Psoas muscle (tissue), 7 donors: ENCODE measurements at regions not wholly inside any gene's neighbourhood (a gene's known extent, or its start where the extent isn't known, plus 50 kb on each side); places are given as distances from the start of the nearest gene placed in this dataset.

Experiments
- ATAC-seq, 4 donors: fragments of 200-7000 bp; cut with Tn5 transposase; one replicate each; pipeline ENCODE4 v1.9.1; 2020; ENCODE audit warnings: moderate library complexity in 3 of 4, mild to moderate bottlenecking in 2 of 4
- DNase-seq, 2 donors: peaks; one replicate each; pipeline ENCODE4 v3.0.0-alpha.2; 2020
- H3K27ac ChIP-seq: fragments of 200-600 bp; one replicate; pipeline ENCODE4 v1.8.0; 2022
- H3K27me3 ChIP-seq, 3 donors: fragments of 200-600 bp in 1 of 3; one replicate each; pipeline versions ENCODE4 v1.6.1 to v1.8.0; 2013 to 2022; ENCODE audit warnings: low read length in 2 of 3, mild to moderate bottlenecking in 2 of 3, moderate library complexity in 1 of 3; ENCODE audit not compliant: insufficient read depth in 3 of 3
- H3K36me3 ChIP-seq, 2 donors: fragments of 200-600 bp in 1 of 2; one replicate each; pipeline versions ENCODE4 v1.6.1 to v1.8.0; 2013 to 2022; ENCODE audit warnings: low read depth in 1 of 2, mild to moderate bottlenecking in 1 of 2, moderate library complexity in 1 of 2; ENCODE audit not compliant: insufficient read depth in 1 of 2
- H3K4me1 ChIP-seq: fragments of 200-600 bp; one replicate; pipeline ENCODE4 v1.8.0; 2022
- H3K4me3 ChIP-seq: fragments of 200-600 bp; one replicate; pipeline ENCODE4 v1.8.0; 2022; ENCODE audit warnings: mild to moderate bottlenecking
- H3K9me3 ChIP-seq: fragments of 200-600 bp; one replicate; pipeline ENCODE4 v1.8.0; 2022
- WGBS, 3 donors: extraction: QIAGEN DNeasy Blood & Tissue Kit; methylation state at CpG; one replicate each; pipeline versions ENCODE4 v1.1.6 to v1.1.7; 2013; 5-methylcytosine and 5-hydroxymethylcytosine counted together
- intact Hi-C, 2 donors: fragments of 100-400 bp; cut with DNase I; formaldehyde crosslinking; loops; one replicate each; pipeline versions ENCODE4 v1.11.0 to v1.14.2; 2022
- TF ChIP-seq, protein P1 (sequence below): fragments of 200-600 bp; IDR thresholded peaks from one replicate; pipeline ENCODE4 v1.8.0; 2022; ENCODE audit warnings: antibody characterized with exemption
- donor health status: healthy with polysubstance abuse.
- donor health status: DM: no; HTN: no; CAD: no; lungs with moderate emphysema.
- donor health status: Bipolar disorder and iron deficiency.
- donor health status: healthy.
- donor health status: DM: yes; HTN: yes; CAD: no.
- donor health status: DM: no; HTN: no; CAD: no.
- donor health status: DM: yes; HTN: yes; CAD: no.

DNA sequence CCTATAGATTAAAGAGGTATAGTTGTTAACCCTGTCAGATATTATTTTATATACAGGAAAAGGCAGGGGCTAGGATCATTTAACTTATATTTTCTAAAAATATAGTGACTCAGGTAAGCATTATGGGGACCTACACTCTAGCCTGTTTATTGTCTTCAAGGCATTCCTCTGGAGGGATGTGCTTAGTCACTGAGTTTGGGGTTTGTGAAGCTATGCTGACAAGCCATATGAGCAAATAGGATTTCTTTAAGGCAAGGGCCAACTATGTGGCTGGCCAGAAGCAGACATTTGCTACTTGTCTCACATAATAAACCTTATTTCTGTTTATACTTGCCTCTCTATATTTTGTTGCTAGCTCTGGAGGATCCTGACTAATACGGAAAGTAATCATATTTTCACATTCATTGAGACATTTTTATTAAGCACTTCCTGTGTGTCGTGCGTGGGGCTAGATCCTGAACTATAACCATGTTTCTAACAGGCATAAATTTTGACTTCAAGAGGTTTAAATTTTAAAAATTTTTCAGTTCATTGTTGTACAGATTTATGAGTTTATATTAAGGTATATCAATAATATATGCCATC is 153.4 kb downstream of the OTOL1 start:
- no peaks in the 10 kb centered on the region for H3K9me3 ChIP-seq
- no peak overlapping the region for H3K4me3 ChIP-seq
- no peaks in the 10 kb centered on the region for H3K27me3 ChIP-seq
- no peak for ATAC-seq
- no peaks in the 10 kb centered on the region for H3K4me1 ChIP-seq
- H3K36me3 ChIP-seq, result no peaks in the 10 kb centered on the region
- TF ChIP-seq, protein P1, sequence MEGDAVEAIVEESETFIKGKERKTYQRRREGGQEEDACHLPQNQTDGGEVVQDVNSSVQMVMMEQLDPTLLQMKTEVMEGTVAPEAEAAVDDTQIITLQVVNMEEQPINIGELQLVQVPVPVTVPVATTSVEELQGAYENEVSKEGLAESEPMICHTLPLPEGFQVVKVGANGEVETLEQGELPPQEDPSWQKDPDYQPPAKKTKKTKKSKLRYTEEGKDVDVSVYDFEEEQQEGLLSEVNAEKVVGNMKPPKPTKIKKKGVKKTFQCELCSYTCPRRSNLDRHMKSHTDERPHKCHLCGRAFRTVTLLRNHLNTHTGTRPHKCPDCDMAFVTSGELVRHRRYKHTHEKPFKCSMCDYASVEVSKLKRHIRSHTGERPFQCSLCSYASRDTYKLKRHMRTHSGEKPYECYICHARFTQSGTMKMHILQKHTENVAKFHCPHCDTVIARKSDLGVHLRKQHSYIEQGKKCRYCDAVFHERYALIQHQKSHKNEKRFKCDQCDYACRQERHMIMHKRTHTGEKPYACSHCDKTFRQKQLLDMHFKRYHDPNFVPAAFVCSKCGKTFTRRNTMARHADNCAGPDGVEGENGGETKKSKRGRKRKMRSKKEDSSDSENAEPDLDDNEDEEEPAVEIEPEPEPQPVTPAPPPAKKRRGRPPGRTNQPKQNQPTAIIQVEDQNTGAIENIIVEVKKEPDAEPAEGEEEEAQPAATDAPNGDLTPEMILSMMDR, result no peak
- H3K27ac ChIP-seq, result no peak overlapping the region
- intact Hi-C loops, result no loop called here
- no peak for DNase-seq
- 58 to 64% (median 61%) methylated on average over 3 of the region's 3 CpGs for WGBS, 3 donors

DNA sequence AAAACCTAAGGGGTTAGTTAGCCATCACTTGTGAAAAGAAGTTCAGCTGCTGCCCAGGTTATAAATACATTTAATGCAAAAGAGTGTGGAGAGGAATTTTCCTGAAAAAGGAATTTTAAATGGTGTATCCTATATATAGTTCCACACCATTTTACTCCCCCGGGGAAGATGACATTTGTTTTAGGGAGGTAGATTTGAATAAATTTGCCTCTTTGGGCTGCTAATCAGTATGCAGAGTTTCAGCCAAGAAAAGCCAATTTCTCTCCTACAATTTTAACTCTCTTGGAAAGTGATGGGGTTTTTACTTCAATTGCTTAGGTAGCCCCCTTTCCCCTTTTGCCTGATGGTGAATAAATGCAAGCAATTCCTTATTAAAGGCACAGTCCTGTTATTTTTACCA is 161.2 kb downstream of the OTOL1 start:
- H3K27ac ChIP-seq, result no peak overlapping the region
- no peak for ATAC-seq
- DNase-seq, result no peak
- intact Hi-C loops, result no loop called here
- H3K36me3 ChIP-seq, result no peaks in the 10 kb centered on the region
- H3K4me3 ChIP-seq, result no peak overlapping the region
- H3K9me3 ChIP-seq, result no peaks in the 10 kb centered on the region
- TF ChIP-seq, protein P1, result no peak
- H3K4me1 ChIP-seq, result no peaks in the 10 kb centered on the region
- H3K27me3 ChIP-seq, result no peaks in the 10 kb centered on the region
- 62 to 69% (median 66%) methylated on average over 1 of the region's 1 CpG for WGBS, 3 donors

DNA sequence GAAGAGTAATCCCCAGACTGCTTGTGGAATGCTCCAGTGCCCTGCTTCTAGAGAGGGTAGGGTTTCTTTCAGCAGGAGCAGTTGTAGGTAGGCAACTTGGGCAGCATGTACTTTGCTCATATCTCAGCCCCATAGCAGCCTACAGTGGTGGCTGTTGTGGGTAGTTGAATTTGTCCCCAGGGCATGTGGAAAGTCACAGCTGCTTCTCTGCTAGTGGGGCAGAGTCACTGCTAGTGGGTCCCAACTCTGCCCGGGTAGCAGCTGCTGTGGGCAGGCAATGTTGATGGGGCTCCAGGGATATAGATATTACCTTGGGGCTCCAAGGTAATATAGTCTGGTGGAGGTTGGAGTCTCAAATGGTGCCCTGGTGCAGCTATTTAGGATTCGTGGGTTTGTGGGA is 174.5 kb downstream of the OTOL1 start:
- no peaks in the 10 kb centered on the region for H3K36me3 ChIP-seq
- no peaks in the 10 kb centered on the region for H3K27me3 ChIP-seq
- ATAC-seq, result no peak
- H3K4me1 ChIP-seq, result no peaks in the 10 kb centered on the region
- no peak for DNase-seq
- TF ChIP-seq, protein P1, result no peak
- no peaks in the 10 kb centered on the region for H3K9me3 ChIP-seq
- intact Hi-C loops, result no loop called here
- no peak overlapping the region for H3K4me3 ChIP-seq
- WGBS, 3 donors, result 80 to 84% (median 84%) methylated on average over 2 of the region's 2 CpGs
- no peak overlapping the region for H3K27ac ChIP-seq

DNA sequence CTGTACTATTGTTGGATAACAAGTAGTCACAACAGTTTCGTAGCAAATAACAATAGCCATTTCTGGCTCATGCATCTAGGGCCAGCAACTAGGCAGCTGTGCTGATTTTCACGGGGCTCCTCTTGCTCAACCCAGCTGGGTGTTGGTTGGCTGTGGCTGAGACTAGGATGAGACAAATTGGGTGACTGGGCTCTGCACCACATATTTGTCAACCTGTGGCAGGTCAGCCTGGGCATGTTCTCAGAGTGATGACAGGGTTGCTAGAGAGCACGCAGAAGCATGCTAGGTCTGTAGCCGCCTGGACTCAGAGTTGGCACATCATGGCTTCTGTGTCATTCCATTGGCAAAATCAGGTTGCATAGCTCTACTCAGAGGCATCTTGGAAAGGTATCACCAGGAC is 175.9 kb downstream of the OTOL1 start:
- Histone ChIP-seq H3K27ac (no peak overlapping the region), H3K36me3 (no peaks in the 10 kb centered on the region), H3K27me3 (no peaks in the 10 kb centered on the region), H3K4me1 (no peaks in the 10 kb centered on the region), H3K4me3 (no peak overlapping the region), H3K9me3 (no peaks in the 10 kb centered on the region)
- TF ChIP-seq, protein P1, result no peak
- WGBS, 3 donors, result 16 to 36% (median 22%) methylated on average over 4 of the region's 4 CpGs
- DNase-seq (peak; percentile 15 to 35), ATAC-seq (peak in 2 of 4 donors; percentile 35 to 99)
- intact Hi-C loops, result no loop called here

DNA sequence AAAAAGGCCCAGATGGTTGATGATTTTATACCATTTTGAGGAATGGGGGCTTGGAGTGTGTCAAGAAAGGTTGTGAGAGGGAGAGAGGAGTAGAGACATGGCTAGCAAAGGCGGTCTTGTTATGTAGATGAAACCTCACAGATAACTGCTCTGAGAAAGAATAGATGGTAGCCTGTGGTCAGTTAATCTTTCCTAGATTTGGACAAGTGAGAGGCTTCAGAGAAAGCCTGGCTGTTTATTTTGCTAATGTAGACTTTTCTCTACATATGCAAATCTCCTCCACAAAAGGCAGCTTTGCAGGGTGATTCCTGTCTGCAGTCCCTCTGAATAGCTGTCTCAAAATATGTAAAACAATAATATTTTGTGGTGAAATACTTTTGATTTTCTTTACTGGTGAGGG is 177.3 kb downstream of the OTOL1 start:
- 91 to 100% (median 98%) methylated on average over 1 of the region's 1 CpG for WGBS, 3 donors
- ATAC-seq (no peak), DNase-seq (no peak)
- Histone ChIP-seq H3K4me3 (no peak overlapping the region), H3K27me3 (no peaks in the 10 kb centered on the region), H3K4me1 (no peaks in the 10 kb centered on the region), H3K9me3 (no peaks in the 10 kb centered on the region), H3K36me3 (no peaks in the 10 kb centered on the region), H3K27ac (no peak overlapping the region)
- TF ChIP-seq, protein P1, result no peak
- intact Hi-C loops, result no loop called here
